ENCODE measurements at regions not wholly inside any gene's neighbourhood (a gene's known extent, or its start where the extent isn't known, plus 50 kb on each side); places are given as distances from the start of the nearest gene placed in this dataset.

DNA sequence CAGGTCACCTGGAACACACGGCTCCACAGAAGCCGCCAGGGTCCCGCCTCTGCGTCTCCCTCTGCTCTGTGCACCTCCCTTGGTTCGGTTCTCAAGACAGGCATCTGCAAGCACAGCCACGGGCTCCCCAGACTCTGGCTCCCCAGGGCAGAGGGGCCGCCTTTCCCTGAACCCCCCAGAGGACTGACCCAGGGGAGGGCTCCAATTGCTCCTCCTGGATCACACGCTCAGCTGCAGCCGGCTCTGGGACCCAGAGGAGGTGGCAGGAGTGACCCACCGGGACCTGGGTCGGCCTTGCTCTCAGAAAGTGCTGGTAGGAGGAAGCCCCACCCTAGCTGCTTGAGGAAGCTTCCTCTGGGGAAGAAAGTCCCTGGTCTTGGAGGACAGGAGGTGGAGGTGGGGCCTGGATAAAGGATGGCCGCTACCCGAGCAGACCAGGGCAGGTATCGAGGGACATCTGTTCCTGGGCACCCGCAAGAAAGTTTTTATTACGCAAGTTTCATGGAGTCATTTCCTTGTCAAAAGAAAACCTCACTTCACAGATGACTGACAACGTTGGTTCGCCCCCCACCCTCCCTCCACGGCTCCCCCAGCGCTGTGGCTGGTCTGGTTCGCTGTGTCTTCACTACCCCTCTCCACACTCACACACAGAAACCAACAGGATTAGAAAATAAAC lies 103.9 kb upstream of the AFDN start:
- Histone ChIP-seq H3K4me3 (no peak overlapping the region), H3K27ac (no peak overlapping the region), H3K27me3 (no peaks in the 10 kb centered on the region), H3K36me3 (no peaks in the 10 kb centered on the region), H3K4me1 (no peaks in the 10 kb centered on the region), H3K9me3 (no peaks in the 10 kb centered on the region)
- DNase-seq: peak; percentile 41
- WGBS, 2 donors: 73 to 79% methylated on average over 21 of the region's 21 CpGs
- intact Hi-C loops (cut with DNase I): no loop called here
- TF ChIP-seq CTCF (IDR thresholded peaks at IDR 0.05): no peak
- TF ChIP-seq POLR2AphosphoS5 (IDR thresholded peaks at IDR 0.05): no peak
- no peak for TF ChIP-seq POLR2A (IDR thresholded peaks at IDR 0.05)
- TF ChIP-seq EP300 (IDR thresholded peaks at IDR 0.05): no peak

DNA sequence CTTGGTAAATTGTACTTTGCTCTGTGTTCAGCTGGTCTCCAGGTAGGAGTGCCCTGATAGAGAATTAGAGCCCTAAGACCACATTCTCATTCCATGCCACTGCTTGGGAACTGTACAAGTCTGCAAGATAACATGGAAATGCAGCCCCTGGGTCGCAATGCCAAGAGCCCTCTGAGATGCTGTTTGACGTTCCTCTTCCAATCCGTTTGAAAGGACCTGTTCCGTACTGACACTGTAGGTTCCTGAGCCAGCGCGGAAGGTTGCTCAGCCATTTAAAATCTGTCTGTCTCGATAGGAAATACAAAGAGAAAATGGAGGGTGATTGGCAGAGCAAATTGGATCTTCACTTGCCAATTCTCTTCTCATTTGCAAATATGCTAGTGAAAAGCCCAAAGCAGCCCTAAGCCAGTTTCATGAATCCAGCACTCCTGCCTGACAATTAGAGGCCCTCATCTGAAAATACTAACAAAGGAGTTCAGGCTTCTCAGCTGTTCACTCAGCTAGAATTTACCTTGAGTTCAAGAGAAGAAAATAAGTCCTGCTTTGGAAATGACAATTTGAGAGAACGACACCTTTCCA lies 100.6 kb upstream of the AFDN start:
- no peaks in the 10 kb centered on the region for H3K4me1 ChIP-seq
- intact Hi-C loops (cut with DNase I): no loop called here
- peak; percentile 24 for DNase-seq
- 95% methylated on average over 8 of the region's 8 CpGs for WGBS, 2 donors
- no peaks in the 10 kb centered on the region for H3K9me3 ChIP-seq
- H3K36me3 ChIP-seq: no peaks in the 10 kb centered on the region
- no peak overlapping the region for H3K4me3 ChIP-seq
- H3K27ac ChIP-seq: no peak overlapping the region
- no peaks in the 10 kb centered on the region for H3K27me3 ChIP-seq
- TF ChIP-seq POLR2A (IDR thresholded peaks at IDR 0.05) (no peak), CTCF (IDR thresholded peaks at IDR 0.05) (no peak), POLR2AphosphoS5 (IDR thresholded peaks at IDR 0.05) (no peak), EP300 (IDR thresholded peaks at IDR 0.05) (no peak)

DNA sequence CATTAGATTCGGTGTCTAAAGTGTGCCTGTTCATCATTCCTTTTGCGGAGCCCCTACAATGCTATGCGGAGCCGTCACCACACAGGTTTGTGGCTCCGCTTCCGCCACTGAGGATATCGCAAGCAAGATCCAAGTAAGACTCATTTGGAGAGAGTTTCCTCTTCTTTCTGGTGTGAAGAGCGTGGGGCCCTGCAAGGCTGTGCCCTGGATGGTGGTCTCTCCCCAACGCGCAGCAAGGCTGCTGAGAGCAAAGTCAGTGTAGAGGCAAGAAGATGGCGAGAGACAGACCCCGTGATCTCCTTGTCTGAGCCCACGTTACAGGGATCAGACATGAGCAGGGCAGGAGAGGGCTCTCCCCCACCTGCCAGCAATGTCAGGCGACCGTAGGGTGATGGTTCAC lies 96.3 kb upstream of the AFDN start:
- 95 to 96% methylated on average over 15 of the region's 15 CpGs for WGBS, 2 donors
- TF ChIP-seq POLR2AphosphoS5 (IDR thresholded peaks at IDR 0.05): no peak
- no peak for TF ChIP-seq EP300 (IDR thresholded peaks at IDR 0.05)
- TF ChIP-seq CTCF (IDR thresholded peaks at IDR 0.05): no peak
- TF ChIP-seq POLR2A (IDR thresholded peaks at IDR 0.05): no peak
- no peak overlapping the region for H3K4me3 ChIP-seq
- no peaks in the 10 kb centered on the region for H3K36me3 ChIP-seq
- no peak for DNase-seq
- no peaks in the 10 kb centered on the region for H3K9me3 ChIP-seq
- intact Hi-C loops (cut with DNase I): no loop called here
- no peaks in the 10 kb centered on the region for H3K27me3 ChIP-seq
- no peak overlapping the region for H3K27ac ChIP-seq
- peaks cover 0 to 13% (median 3%) of the 10 kb centered on the region in 4 donors for H3K4me1 ChIP-seq

DNA sequence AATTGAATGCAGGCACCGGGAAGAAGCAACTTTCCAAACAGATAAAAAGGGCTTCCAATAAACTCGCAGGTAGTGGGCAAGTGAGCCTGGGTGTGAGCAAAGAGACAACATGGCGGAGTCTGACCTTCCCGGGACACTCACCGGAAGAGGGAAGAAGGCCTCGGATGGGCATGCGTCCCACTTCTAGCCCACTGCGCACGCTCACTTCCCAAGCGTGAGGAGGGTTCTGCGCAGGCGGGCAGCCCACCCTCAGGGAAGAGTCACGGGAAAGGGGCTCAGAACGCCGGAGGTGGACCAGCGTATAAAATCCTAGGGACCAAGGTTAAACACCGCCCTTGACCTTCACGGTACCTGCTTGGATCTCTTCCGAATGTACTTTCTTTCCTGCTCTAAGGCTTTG lies 95.5 kb upstream of the AFDN start:
- intact Hi-C loops (cut with DNase I): no loop called here
- Histone ChIP-seq H3K27ac (no peak overlapping the region), H3K4me1 (peaks cover 0 to 13% (median 3%) of the 10 kb centered on the region in 4 donors), H3K9me3 (no peaks in the 10 kb centered on the region), H3K27me3 (no peaks in the 10 kb centered on the region), H3K36me3 (no peaks in the 10 kb centered on the region), H3K4me3 (no peak overlapping the region)
- WGBS, 2 donors: 92 to 94% methylated on average over 19 of the region's 19 CpGs
- TF ChIP-seq POLR2AphosphoS5 (IDR thresholded peaks at IDR 0.05) (no peak), CTCF (IDR thresholded peaks at IDR 0.05) (no peak), EP300 (IDR thresholded peaks at IDR 0.05) (no peak), POLR2A (IDR thresholded peaks at IDR 0.05) (no peak)
- peak; percentile 55 for DNase-seq
